Muscle layer of duodenum (tissue), 2 donors: ENCODE measurements at regions not wholly inside any gene's neighbourhood (a gene's known extent, or its start where the extent isn't known, plus 50 kb on each side); places are given as distances from the start of the nearest gene placed in this dataset.

Experiments
- H3K27ac ChIP-seq: one replicate; pipeline ENCODE4 v1.7.0; 2013; ENCODE audit warnings: mild to moderate bottlenecking, low read length
- H3K27me3 ChIP-seq: one replicate; pipeline ENCODE4 v1.7.0; 2013; ENCODE audit warnings: low read depth, mild to moderate bottlenecking, control low read depth, low read length
- H3K36me3 ChIP-seq, 2 donors: one replicate each; pipeline ENCODE4 v1.7.0; 2013; ENCODE audit warnings: low read length in 2 of 2, control low read depth in 1 of 2, mild to moderate bottlenecking in 1 of 2; ENCODE audit not compliant: insufficient read depth in 2 of 2, control insufficient read depth in 1 of 2
- H3K4me1 ChIP-seq, 2 donors: one replicate each; pipeline ENCODE4 v1.7.0; 2013; ENCODE audit warnings: low read length in 2 of 2, mild to moderate bottlenecking in 2 of 2, control low read depth in 1 of 2, moderate library complexity in 1 of 2; ENCODE audit not compliant: insufficient read depth in 2 of 2, control insufficient read depth in 1 of 2
- H3K4me3 ChIP-seq, 2 donors: one replicate each; pipeline ENCODE4 v1.7.0; 2013; ENCODE audit warnings: low read length in 2 of 2, low read depth in 1 of 2, mild to moderate bottlenecking in 1 of 2
- H3K9me3 ChIP-seq, 2 donors: one replicate each; pipeline ENCODE4 v1.7.0; 2013; ENCODE audit warnings: low read length in 2 of 2, control low read depth in 1 of 2, mild to moderate bottlenecking in 1 of 2; ENCODE audit not compliant: control insufficient read depth in 1 of 2
- donor health status: healthy.

DNA sequence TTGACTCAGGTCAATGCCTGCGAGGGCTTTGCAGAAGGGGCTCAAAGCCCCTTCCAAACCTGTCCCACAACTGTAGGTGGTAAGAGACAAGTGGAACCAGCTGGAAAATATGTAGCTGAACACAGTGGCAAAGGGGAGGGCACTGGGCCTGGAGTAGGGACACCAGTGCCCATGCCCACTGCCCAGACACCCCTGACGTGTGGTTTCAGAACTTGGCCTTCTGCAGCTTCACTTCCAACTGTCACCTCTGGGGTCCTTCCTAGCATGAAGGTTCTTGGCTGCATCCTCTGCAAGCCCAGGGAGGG is 233.1 kb upstream of the IRX1 start:
- H3K9me3 ChIP-seq = peaks cover 0 to 14% of the 10 kb centered on the region in 2 donors
- H3K4me1 ChIP-seq = no peaks in the 10 kb centered on the region
- H3K27ac ChIP-seq = no peak overlapping the region
- H3K27me3 ChIP-seq = no peaks in the 10 kb centered on the region
- no peak overlapping the region for H3K4me3 ChIP-seq
- H3K36me3 ChIP-seq = no peaks in the 10 kb centered on the region

GRCh38 chr5:3361811-3362605 is 233.6 kb upstream of the IRX1 start:
- Histone ChIP-seq H3K27ac (no peak overlapping the region), H3K36me3 (no peaks in the 10 kb centered on the region), H3K4me1 (no peaks in the 10 kb centered on the region), H3K9me3 (peaks cover 0 to 14% of the 10 kb centered on the region in 2 donors), H3K27me3 (no peaks in the 10 kb centered on the region), H3K4me3 (no peak overlapping the region)

- no peak overlapping the region for H3K4me3 ChIP-seq
- no peaks in the 10 kb centered on the region for H3K27me3 ChIP-seq
- no peak overlapping the region for H3K27ac ChIP-seq
- no peaks in the 10 kb centered on the region for H3K36me3 ChIP-seq
- H3K9me3 ChIP-seq = peaks cover 0 to 14% of the 10 kb centered on the region in 2 donors
- no peaks in the 10 kb centered on the region for H3K4me1 ChIP-seq
Measured at GRCh38 chr5:3359642-3360041, 236.0 kb upstream of the IRX1 start.

DNA sequence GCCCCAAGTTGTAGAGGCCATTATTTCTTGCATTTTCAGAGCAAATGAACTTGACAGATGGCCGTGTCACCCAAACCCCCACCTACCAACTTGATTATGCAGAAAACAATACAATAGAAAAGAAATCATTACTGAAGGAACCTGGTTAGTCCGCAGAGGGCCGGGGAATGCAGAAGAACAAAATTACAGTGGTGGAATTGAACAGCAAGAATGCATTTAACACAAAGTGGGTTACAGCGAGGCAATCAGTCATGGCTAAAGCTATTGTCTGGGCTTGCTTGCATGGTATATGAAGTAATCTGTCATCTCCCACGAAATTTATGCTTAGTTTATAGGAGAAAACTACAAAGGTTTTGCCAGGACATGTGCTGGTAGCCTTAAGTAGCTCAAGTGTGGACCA is 238.3 kb upstream of the IRX1 start:
- no peaks in the 10 kb centered on the region for H3K27me3 ChIP-seq

GRCh38 chr5:3356016-3356415 is 239.6 kb upstream of the IRX1 start:
- Histone ChIP-seq H3K36me3 (no peaks in the 10 kb centered on the region), H3K4me1 (no peaks in the 10 kb centered on the region), H3K9me3 (peaks cover 0 to 9% of the 10 kb centered on the region in 2 donors), H3K4me3 (no peak overlapping the region), H3K27ac (no peak overlapping the region), H3K27me3 (no peaks in the 10 kb centered on the region)

More for the DNA sequence above, 238.3 kb upstream of the IRX1 start:
- Histone ChIP-seq H3K4me1 (no peaks in the 10 kb centered on the region), H3K27ac (no peak overlapping the region), H3K9me3 (peaks cover 0 to 14% of the 10 kb centered on the region in 2 donors), H3K4me3 (no peak overlapping the region), H3K36me3 (no peaks in the 10 kb centered on the region)

- Histone ChIP-seq H3K4me3 (no peak overlapping the region), H3K36me3 (no peaks in the 10 kb centered on the region), H3K27ac (no peak overlapping the region), H3K27me3 (no peaks in the 10 kb centered on the region), H3K9me3 (peaks cover 0 to under 1% of the 10 kb centered on the region in 2 donors), H3K4me1 (no peaks in the 10 kb centered on the region)
Measured at GRCh38 chr5:3355126-3355525, 240.5 kb upstream of the IRX1 start.

GRCh38 chr5:3354606-3355005 is 241.0 kb upstream of the IRX1 start:
- no peak overlapping the region for H3K4me3 ChIP-seq
- H3K27ac ChIP-seq = no peak overlapping the region
- H3K4me1 ChIP-seq = no peaks in the 10 kb centered on the region
- H3K27me3 ChIP-seq = no peaks in the 10 kb centered on the region
- H3K9me3 ChIP-seq = no peaks in the 10 kb centered on the region
- no peaks in the 10 kb centered on the region for H3K36me3 ChIP-seq

DNA sequence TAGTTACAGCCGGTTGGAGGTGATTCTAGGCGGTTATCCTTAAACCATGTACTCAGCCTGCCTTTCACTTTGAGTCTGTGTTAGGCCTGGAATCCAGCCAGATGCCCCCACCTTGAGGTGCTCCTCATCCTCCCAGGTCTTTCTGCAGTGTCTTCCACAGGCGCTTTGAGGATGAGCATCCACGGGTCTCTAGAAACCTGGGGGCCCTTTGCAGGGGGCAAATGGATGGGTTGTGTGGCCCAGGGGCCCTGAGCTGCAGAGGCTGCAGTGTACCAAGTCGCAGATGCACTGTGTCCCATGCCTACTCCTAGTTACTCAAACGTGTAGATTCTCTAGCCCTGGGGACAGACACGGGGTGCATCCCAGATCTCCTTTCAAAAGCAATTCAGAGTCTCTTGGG is 242.1 kb upstream of the IRX1 start:
- H3K27me3 ChIP-seq = no peaks in the 10 kb centered on the region
- no peaks in the 10 kb centered on the region for H3K9me3 ChIP-seq
- no peaks in the 10 kb centered on the region for H3K36me3 ChIP-seq
- H3K4me1 ChIP-seq = no peaks in the 10 kb centered on the region
- H3K27ac ChIP-seq = no peak overlapping the region
- H3K4me3 ChIP-seq = no peak overlapping the region

GRCh38 chr5:3352711-3353110 is 242.9 kb upstream of the IRX1 start:
- Histone ChIP-seq H3K36me3 (no peaks in the 10 kb centered on the region), H3K4me3 (no peak overlapping the region), H3K4me1 (no peaks in the 10 kb centered on the region), H3K9me3 (no peaks in the 10 kb centered on the region), H3K27me3 (no peaks in the 10 kb centered on the region), H3K27ac (no peak overlapping the region)

DNA sequence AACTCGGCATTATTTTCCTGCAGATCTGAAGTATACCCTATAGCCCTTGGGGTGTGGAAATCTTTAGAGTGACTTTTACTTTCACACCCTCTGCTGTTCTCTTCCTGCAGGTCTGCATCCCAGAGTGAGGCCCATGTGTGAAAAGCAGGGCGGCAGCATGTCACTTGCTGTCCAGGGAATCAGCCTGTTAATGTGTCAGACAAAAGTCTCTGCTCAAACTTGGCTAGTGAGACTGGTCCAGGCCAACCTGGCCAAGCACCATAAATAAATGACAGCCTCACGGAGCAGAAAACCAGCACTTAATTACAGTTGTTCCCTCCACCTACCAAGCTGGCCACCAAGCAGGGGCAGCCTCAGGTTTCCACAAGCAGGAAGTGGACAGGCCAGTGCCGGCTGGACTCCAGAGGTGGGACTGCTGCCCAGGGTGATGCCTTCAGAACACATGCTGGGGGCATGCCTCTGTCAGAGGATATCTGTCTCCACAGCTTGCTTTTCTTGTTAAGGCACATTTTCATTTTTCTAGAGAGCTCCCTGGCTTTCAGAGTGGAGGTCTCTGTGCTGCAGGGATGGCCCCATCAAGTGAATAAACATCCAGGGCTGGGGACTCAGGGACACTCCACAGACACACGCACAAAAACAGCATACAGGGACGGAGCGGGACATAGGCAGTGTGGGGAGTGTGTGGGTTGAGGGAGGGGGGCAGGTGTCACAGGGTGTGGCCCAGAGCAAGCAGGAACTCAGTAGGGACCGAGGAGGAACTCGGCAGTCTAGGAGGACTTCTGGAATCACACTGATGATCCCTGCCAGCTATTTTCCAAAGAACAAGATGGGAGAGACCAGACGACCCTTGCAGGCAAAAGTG is 243.8 kb upstream of the IRX1 start:
- H3K4me3 ChIP-seq = no peak overlapping the region
- no peaks in the 10 kb centered on the region for H3K36me3 ChIP-seq
- H3K27ac ChIP-seq = no peak overlapping the region
- H3K4me1 ChIP-seq = no peaks in the 10 kb centered on the region
- H3K9me3 ChIP-seq = no peaks in the 10 kb centered on the region
- H3K27me3 ChIP-seq = no peaks in the 10 kb centered on the region

DNA sequence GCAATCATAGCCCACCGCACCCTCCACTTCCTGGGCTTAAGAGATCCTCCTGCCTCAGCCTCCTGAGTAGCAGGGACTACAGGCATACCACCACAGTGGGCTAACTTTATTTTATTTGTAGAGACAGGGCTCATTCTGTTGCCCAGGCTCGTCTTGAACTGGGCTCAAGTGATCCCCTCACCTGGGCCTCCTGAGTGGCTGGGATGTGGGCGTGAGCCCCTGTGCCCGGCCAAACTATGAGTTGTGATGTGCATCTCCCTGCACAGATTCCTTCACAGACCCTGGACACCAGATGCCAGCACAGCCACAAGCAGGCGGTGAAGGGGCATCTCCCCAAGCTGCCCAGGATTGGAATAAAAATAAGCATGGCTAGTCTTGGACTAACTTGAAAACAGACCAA is 244.9 kb upstream of the IRX1 start:
- Histone ChIP-seq H3K9me3 (peaks cover 0 to 3% of the 10 kb centered on the region in 2 donors), H3K4me3 (no peak overlapping the region), H3K27ac (no peak overlapping the region), H3K27me3 (no peaks in the 10 kb centered on the region), H3K4me1 (no peaks in the 10 kb centered on the region), H3K36me3 (no peaks in the 10 kb centered on the region)
